ENCODE measurements at regions not wholly inside any gene's neighbourhood (a gene's known extent, or its start where the extent isn't known, plus 50 kb on each side); places are given as distances from the start of the nearest gene placed in this dataset.

- no peak for DNase-seq (ENCODE audit: extremely low spot score, unreplicated experiment)
- H3K36me3 Mint-ChIP-seq (ENCODE audit: unreplicated experiment): no peaks in the 10 kb centered on the region
- H3K27ac Mint-ChIP-seq (ENCODE audit: unreplicated experiment): no peak overlapping the region
- peaks cover 6% of the 10 kb centered on the region for H3K9me3 Mint-ChIP-seq (ENCODE audit: unreplicated experiment)
- H3K4me1 Mint-ChIP-seq (ENCODE audit: unreplicated experiment): no peaks in the 10 kb centered on the region
- H3K27me3 Mint-ChIP-seq (ENCODE audit: unreplicated experiment): peaks cover 9% of the 10 kb centered on the region
- no peak for TF ChIP-seq CTCF (IDR thresholded peaks at IDR 0.05)
- H3K4me3 Mint-ChIP-seq (ENCODE audit: unreplicated experiment): no peak overlapping the region
Measured at GRCh38 chr17:72351884-72352346, 231.1 kb downstream of the SOX9 start.

DNA sequence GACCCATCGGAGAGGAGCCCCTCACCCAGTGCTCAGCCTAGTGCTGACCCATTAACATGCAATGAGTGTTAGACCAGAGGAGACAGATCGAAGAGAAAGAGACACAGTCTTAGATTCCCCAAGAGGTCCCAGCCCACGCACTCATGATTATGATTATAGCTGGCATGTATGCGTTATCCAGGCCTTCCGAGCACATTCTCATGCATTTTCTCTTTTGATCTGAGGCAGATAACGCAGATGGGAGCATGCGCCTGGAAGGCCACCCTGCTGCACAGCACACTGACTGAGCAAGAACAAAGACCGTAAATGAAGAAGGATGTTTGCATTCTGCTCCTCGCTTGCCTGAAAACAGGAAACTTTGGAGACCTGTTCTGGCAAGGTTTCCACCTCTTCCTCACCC, 232.7 kb downstream of the SOX9 start:
- Mint-ChIP-seq H3K4me1 (ENCODE audit: unreplicated experiment) (no peaks in the 10 kb centered on the region), H3K36me3 (ENCODE audit: unreplicated experiment) (no peaks in the 10 kb centered on the region), H3K9me3 (ENCODE audit: unreplicated experiment) (peaks cover 6% of the 10 kb centered on the region), H3K27me3 (ENCODE audit: unreplicated experiment) (peaks cover 9% of the 10 kb centered on the region), H3K4me3 (ENCODE audit: unreplicated experiment) (no peak overlapping the region), H3K27ac (ENCODE audit: unreplicated experiment) (no peak overlapping the region)
- DNase-seq (ENCODE audit: extremely low spot score, unreplicated experiment): no peak
- no peak for TF ChIP-seq CTCF (IDR thresholded peaks at IDR 0.05)

- H3K9me3 Mint-ChIP-seq (ENCODE audit: unreplicated experiment): peaks cover 6% of the 10 kb centered on the region
- no peak overlapping the region for H3K4me3 Mint-ChIP-seq (ENCODE audit: unreplicated experiment)
- H3K36me3 Mint-ChIP-seq (ENCODE audit: unreplicated experiment): no peaks in the 10 kb centered on the region
- peaks cover 9% of the 10 kb centered on the region for H3K27me3 Mint-ChIP-seq (ENCODE audit: unreplicated experiment)
- no peak for TF ChIP-seq CTCF (IDR thresholded peaks at IDR 0.05)
- no peak overlapping the region for H3K27ac Mint-ChIP-seq (ENCODE audit: unreplicated experiment)
- H3K4me1 Mint-ChIP-seq (ENCODE audit: unreplicated experiment): no peaks in the 10 kb centered on the region
- no peak for DNase-seq (ENCODE audit: extremely low spot score, unreplicated experiment)
Measured at GRCh38 chr17:72354071-72354470, 233.3 kb downstream of the SOX9 start.

DNA sequence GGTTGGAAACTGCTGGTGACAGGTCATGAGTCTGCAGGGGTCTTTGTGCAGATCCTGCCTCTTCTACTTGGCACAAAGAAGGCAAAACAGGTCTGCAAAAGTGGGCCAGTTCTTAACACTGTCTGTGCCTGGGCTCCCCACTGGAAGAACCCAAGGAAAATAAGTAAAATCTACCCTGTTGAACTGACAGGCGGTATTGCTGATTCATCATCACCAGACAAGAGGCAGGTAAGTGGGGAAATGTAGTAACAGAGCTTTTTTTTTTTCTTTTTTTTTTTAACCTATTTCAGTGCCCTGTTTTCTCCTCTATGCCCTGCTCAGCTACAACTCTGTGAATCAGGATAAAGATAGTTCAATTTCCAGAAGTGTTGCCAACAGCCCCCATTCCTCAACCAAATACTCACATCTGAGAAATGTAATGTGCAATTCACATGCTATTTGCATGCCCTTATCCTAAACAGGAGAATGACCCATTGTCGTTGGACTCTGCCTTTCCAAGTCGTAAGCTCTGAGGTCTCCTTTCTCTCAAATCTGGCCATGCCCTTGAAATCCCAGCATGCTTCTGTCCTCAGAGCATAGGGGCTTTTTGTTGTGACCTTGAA, 237.0 kb downstream of the SOX9 start:
- H3K36me3 Mint-ChIP-seq (ENCODE audit: unreplicated experiment): no peaks in the 10 kb centered on the region
- H3K4me1 Mint-ChIP-seq (ENCODE audit: unreplicated experiment): peaks cover 13% of the 10 kb centered on the region
- no peak for TF ChIP-seq CTCF (IDR thresholded peaks at IDR 0.05)
- H3K9me3 Mint-ChIP-seq (ENCODE audit: unreplicated experiment): peaks cover 6% of the 10 kb centered on the region
- H3K27ac Mint-ChIP-seq (ENCODE audit: unreplicated experiment): no peak overlapping the region
- H3K27me3 Mint-ChIP-seq (ENCODE audit: unreplicated experiment): peaks cover 4% of the 10 kb centered on the region
- no peak overlapping the region for H3K4me3 Mint-ChIP-seq (ENCODE audit: unreplicated experiment)
- DNase-seq (ENCODE audit: extremely low spot score, unreplicated experiment): no peak

GRCh38 chr17:72358465-72358864, 237.6 kb downstream of the SOX9 start:
- Mint-ChIP-seq H3K4me3 (ENCODE audit: unreplicated experiment) (no peak overlapping the region), H3K27ac (ENCODE audit: unreplicated experiment) (no peak overlapping the region), H3K9me3 (ENCODE audit: unreplicated experiment) (peaks cover 6% of the 10 kb centered on the region), H3K4me1 (ENCODE audit: unreplicated experiment) (peaks cover 19% of the 10 kb centered on the region), H3K27me3 (ENCODE audit: unreplicated experiment) (peaks cover 3% of the 10 kb centered on the region), H3K36me3 (ENCODE audit: unreplicated experiment) (no peaks in the 10 kb centered on the region)
- TF ChIP-seq CTCF (IDR thresholded peaks at IDR 0.05): no peak
- no peak for DNase-seq (ENCODE audit: extremely low spot score, unreplicated experiment)
